ENCODE measurements at regions not wholly inside any gene's neighbourhood (a gene's known extent, or its start where the extent isn't known, plus 50 kb on each side); places are given as distances from the start of the nearest gene placed in this dataset.

DNA sequence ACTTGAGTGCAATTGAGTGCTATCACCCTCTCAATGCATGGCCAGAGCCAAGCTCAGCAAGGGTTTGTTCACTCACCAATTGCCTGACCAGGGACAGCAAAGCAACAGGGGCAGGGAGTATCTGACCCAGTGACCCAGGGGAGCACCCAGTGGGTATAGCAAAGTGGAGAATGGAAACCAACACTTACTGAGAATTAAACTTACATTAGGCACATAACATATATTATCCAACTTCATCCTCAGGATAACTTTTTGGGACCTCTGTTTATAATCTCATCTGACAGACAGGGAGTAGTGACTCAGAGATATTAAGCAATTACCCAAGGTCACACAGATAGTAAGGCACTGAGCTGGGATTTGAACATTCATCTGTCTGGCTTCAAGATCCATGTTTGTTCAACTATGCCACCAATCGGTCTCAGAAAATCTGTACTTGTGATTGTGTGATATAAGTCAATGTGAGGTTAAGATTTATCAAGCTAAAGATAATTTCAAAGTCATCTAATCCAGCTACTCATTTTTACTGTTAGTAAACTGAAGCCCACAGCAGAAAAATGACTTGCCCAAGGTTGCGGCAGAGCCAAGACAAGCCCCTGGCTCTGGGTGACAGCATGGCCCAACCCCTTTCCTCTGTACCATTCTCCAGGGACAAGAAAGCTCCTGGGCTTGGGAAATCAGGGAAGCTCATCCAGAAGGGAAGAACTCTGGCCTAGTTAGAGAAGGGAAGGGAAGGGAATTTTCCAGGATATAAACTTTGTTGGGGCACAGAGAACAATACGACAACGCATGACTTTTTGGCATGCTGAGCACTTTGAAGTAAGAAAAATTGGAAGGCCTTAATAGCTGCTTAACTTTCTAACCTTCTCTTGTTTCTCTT lies 138.0 kb upstream of the SMAD3 start:
- H3K4ac ChIP-seq (ENCODE audit: low read depth, low read length) = no peak overlapping the region
- H3K9me3 ChIP-seq (ENCODE audit: control insufficient read depth, insufficient read depth, low read length) = peaks cover 6% of the 10 kb centered on the region
- no peak overlapping the region for H4K5ac ChIP-seq (ENCODE audit: low read depth, low read length)
- H2BK120ac ChIP-seq (ENCODE audit: low read depth, low read length) = no peak overlapping the region
- no peak overlapping the region for H3K4me2 ChIP-seq (ENCODE audit: low read depth, low read length)
- no peak overlapping the region for H3K27ac ChIP-seq (ENCODE audit: insufficient read depth, low read length)
- 0 out of 2 replicates have a peak overlapping the region, but pooled peaks have one; percentile 17 for H3K14ac ChIP-seq (replicated peaks; ENCODE audit: low read depth, low read length)
- no peak overlapping the region for H2BK15ac ChIP-seq (ENCODE audit: low read depth, low read length)
- peaks cover 2% of the 10 kb centered on the region for H3K9me1 ChIP-seq (ENCODE audit: insufficient read depth, low read length)
- ChIA-PET POLR2A (ENCODE audit: unreplicated experiment) (no interaction called here), CTCF (no interaction called here)
- no peak overlapping the region for H3K9ac ChIP-seq (ENCODE audit: low read depth, low read length)
- ATAC-seq (ENCODE audit: low read depth) (peak; percentile 28), DNase-seq (peak; percentile 51)
- no peak overlapping the region for H2AK9ac ChIP-seq (replicated peaks; ENCODE audit: low read depth, low read length, poor library complexity)
- no TSS peak for BruUV-seq (replicated peaks)
- in situ Hi-C loops (cut with MboI; ENCODE audit: low sequenced_read_pairs) (no loop called here), dilution Hi-C loops (cut with HindIII; ENCODE audit: low sequenced_read_pairs, unreplicated experiment) (no loop called here), intact Hi-C loops (cut with micrococcal nuclease) (no loop called here)
- no peak overlapping the region for H2BK5ac ChIP-seq (ENCODE audit: low read depth, low read length, poor library complexity, severe bottlenecking)
- H3K79me1 ChIP-seq (ENCODE audit: low read depth in 1 of 2, low read length in 2 of 2) = 0 out of 4 replicates have a peak, but pooled peaks cover 0 to 2% of the 10 kb centered on the region in 2 experiments
- no peak overlapping the region for H3K23ac ChIP-seq (ENCODE audit: low read depth, low read length)
- H3K18ac ChIP-seq (ENCODE audit: low read depth, low read length) = no peak overlapping the region
- no peak overlapping the region for H3K4me3 ChIP-seq (ENCODE audit: insufficient read depth, low read depth, low read length)
- H3K56ac ChIP-seq (ENCODE audit: extremely low read depth, insufficient read depth, low read length) = no peak overlapping the region
- peaks cover 10% of the 10 kb centered on the region for H4K20me1 ChIP-seq (ENCODE audit: insufficient read depth, low read length)
- no peaks in the 10 kb centered on the region for H3K27me3 ChIP-seq (ENCODE audit: control insufficient read depth, insufficient read depth, low read length)
- H4K8ac ChIP-seq (ENCODE audit: low read depth in 2 of 2, low read length in 2 of 2) = no peak overlapping the region
- WGBS, 2 experiments (ENCODE audit: extremely low coverage in 2 of 2, insufficient read length in 1 of 2) = no CpG with 5 or more reads among the region's 4 CpGs
- H3K4me1 ChIP-seq (ENCODE audit: control insufficient read depth, insufficient read depth, low read length) = peaks cover 19% of the 10 kb centered on the region
- TF ChIP-seq, protein P1, sequence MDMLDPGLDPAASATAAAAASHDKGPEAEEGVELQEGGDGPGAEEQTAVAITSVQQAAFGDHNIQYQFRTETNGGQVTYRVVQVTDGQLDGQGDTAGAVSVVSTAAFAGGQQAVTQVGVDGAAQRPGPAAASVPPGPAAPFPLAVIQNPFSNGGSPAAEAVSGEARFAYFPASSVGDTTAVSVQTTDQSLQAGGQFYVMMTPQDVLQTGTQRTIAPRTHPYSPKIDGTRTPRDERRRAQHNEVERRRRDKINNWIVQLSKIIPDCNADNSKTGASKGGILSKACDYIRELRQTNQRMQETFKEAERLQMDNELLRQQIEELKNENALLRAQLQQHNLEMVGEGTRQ (IDR thresholded peaks at IDR 0.05; ENCODE audit: low read depth, low read length) = no peak
- TF ChIP-seq MXI1 (IDR thresholded peaks at IDR 0.05; ENCODE audit: borderline replicate concordance, low read depth, low read length) = no peak
- no peak for TF ChIP-seq NFE2L2 (IDR thresholded peaks at IDR 0.05; ENCODE audit: low read depth, low read length)
- TF ChIP-seq CEBPB (IDR thresholded peaks at IDR 0.05; ENCODE audit: low read depth, low read length) = peak; percentile 93
- TF ChIP-seq MAFK (IDR thresholded peaks at IDR 0.05; ENCODE audit: low read depth, low read length) = no peak
- TF ChIP-seq, protein P2, sequence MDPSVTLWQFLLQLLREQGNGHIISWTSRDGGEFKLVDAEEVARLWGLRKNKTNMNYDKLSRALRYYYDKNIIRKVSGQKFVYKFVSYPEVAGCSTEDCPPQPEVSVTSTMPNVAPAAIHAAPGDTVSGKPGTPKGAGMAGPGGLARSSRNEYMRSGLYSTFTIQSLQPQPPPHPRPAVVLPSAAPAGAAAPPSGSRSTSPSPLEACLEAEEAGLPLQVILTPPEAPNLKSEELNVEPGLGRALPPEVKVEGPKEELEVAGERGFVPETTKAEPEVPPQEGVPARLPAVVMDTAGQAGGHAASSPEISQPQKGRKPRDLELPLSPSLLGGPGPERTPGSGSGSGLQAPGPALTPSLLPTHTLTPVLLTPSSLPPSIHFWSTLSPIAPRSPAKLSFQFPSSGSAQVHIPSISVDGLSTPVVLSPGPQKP (IDR thresholded peaks at IDR 0.05; ENCODE audit: borderline replicate concordance, low read depth, low read length) = no peak
- TF ChIP-seq POLR2A (IDR thresholded peaks at IDR 0.05; ENCODE audit: low read depth, low read length) = no peak
- TF ChIP-seq SMC3 (IDR thresholded peaks at IDR 0.05; ENCODE audit: low read depth, low read length) = no peak
- TF ChIP-seq MAZ (IDR thresholded peaks at IDR 0.05; ENCODE audit: borderline replicate concordance, low read depth, low read length) = no peak
- TF ChIP-seq BHLHE40 (IDR thresholded peaks at IDR 0.05; ENCODE audit: low read depth, low read length) = no peak
- peak; percentile 73; the same call in 1 of the 2 replicates for TF ChIP-seq FOS (IDR thresholded peaks at IDR 0.05; ENCODE audit: low read depth, low read length)
- no peak for TF ChIP-seq RFX5 (IDR thresholded peaks at IDR 0.05; ENCODE audit: low read depth, low read length)
- no peak for TF ChIP-seq CHD1 (IDR thresholded peaks at IDR 0.05; ENCODE audit: low read depth, low read length)
- no peaks in the 10 kb centered on the region for H3K36me3 ChIP-seq (ENCODE audit: control insufficient read depth, insufficient read depth, low read length)
- H4K91ac ChIP-seq (ENCODE audit: insufficient read depth, low read depth, low read length) = no peak overlapping the region
- no peak overlapping the region for H2AFZ ChIP-seq (replicated peaks; ENCODE audit: low read length, poor library complexity)
- no peak overlapping the region for H2BK20ac ChIP-seq (ENCODE audit: low read depth, low read length)
- no peak overlapping the region for H2AK5ac ChIP-seq (ENCODE audit: low read depth, low read length)
